Fibroblast of mammary gland (primary cell): ENCODE measurements at regions not wholly inside any gene's neighbourhood (a gene's known extent, or its start where the extent isn't known, plus 50 kb on each side); places are given as distances from the start of the nearest gene placed in this dataset.

Experiments used
- DNase-seq: peaks from one replicate; pipeline ENCODE4 v3.0.0-alpha.2; 2010; ENCODE audit warnings: low read depth
- H3K4me3 ChIP-seq: 2 replicates; pipeline ENCODE4 v1.5.1; 2011; ENCODE audit warnings: low read depth, mild to moderate bottlenecking, low read length, moderate library complexity; ENCODE audit not compliant: control insufficient read depth
- CTCF ChIP-seq: conservative IDR thresholded peaks from 2 replicates; pipeline ENCODE4 v1.5.1; 2011; ENCODE audit warnings: low read depth, low read length, inconsistent platforms; ENCODE audit not compliant: control insufficient read depth, insufficient read depth

GRCh38 chr6:148203970-148204369 is 138.7 kb upstream of the SASH1 start:
- peak; percentile 72 for DNase-seq
- no peak for TF ChIP-seq CTCF
- no peak overlapping the region for H3K4me3 ChIP-seq

DNA sequence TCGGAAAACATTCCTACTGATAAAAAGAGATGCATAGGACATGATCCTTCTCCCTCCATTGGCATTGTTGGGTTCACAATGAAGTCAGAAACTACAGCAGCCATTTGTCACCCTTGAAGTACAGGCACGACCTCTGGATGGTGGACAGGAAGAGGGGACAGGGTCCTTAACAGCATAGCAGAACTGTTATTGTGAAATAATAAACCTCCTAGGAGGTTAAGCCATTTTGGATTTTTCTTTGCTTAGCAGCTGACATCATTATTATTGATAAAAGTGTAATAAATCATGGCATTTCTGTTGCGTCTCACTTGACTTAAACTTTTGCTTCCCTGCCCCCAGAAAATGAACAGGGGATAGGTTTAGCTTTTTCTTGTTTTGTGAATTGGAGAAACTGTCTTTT is 134.3 kb upstream of the SASH1 start:
- DNase-seq: no peak
- no peak for TF ChIP-seq CTCF

DNA sequence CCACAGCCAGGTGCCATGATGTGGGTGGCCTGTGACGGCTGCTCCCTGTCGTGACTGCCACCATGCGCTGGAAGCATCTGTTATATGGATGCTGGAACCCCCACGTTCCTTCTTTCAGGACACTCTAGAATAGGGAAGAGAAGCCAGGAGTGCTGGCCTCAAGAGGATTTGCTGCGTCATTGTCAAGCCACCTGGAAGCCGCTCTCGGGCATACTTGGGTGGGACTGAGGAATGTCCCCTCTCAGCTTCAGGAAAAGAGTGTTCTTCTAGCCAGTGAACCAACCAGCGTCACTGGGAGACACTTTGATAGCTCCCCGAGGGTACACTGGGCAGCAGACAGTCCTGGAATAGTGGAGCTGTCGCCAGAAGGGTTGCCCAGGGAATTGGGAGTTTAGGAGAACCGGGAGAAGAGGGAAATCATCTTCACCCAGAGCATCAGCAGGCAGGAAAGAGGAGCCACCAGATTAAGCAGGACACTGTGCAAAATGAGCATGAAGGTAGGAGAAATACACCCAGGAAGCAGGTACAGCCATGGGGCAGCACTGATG is 130.8 kb upstream of the SASH1 start:
- DNase-seq: no peak
- H3K4me3 ChIP-seq: no peak overlapping the region
- TF ChIP-seq CTCF: no peak

More for the DNA sequence above, 134.3 kb upstream of the SASH1 start:
- H3K4me3 ChIP-seq: no peak overlapping the region

DNA sequence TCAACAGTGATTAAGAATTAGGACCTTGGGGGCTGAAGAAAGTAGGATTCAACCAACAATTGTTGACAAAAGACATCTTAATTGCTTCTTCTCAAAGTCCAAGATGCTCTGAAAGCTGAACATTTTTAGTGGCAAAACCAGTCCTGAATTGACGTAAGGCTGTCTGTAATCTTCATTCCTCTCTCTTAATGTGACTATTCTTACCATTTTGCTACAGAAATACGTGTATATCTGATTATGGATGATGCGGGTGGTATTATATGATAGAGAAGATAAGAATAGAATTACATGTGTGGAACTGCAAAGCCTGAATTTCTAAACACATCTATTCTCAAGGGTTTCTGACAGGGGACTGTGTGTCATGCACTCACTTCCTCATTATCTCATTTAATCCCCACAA is 130.3 kb upstream of the SASH1 start:
- TF ChIP-seq CTCF: no peak
- H3K4me3 ChIP-seq: no peak overlapping the region
- no peak for DNase-seq

- H3K4me3 ChIP-seq: no peak overlapping the region
- no peak for TF ChIP-seq CTCF
- DNase-seq: no peak
Observed at GRCh38 chr6:148213366-148213765, 129.3 kb upstream of the SASH1 start.

GRCh38 chr6:148214667-148215066 is 128.0 kb upstream of the SASH1 start:
- no peak overlapping the region for H3K4me3 ChIP-seq
- DNase-seq: no peak
- no peak for TF ChIP-seq CTCF

GRCh38 chr6:148217051-148217450 is 125.6 kb upstream of the SASH1 start:
- TF ChIP-seq CTCF: no peak
- H3K4me3 ChIP-seq: no peak overlapping the region
- DNase-seq: no peak
